H1 (cell line): ENCODE measurements at regions not wholly inside any gene's neighbourhood (a gene's known extent, or its start where the extent isn't known, plus 50 kb on each side); places are given as distances from the start of the nearest gene placed in this dataset.
A peak's percentile ranks its signal among the peaks of the same experiment; 100 is the strongest.

Experiments used
- CTCF ChIA-PET: fragments of 300-600 bp; sonication (Branson Sonifier 250); formaldehyde crosslinking; loops from one replicate; lab custom pipeline; 2021; ENCODE audit not compliant: partially characterized antibody; lab: Charles Lee
- POLR2A ChIA-PET: fragments of 300-600 bp; sonication (Branson Sonifier 250); formaldehyde crosslinking; loops from one replicate; lab custom pipeline; 2021; ENCODE audit warnings: inconsistent platforms; ENCODE audit not compliant: partially characterized antibody; lab: Charles Lee
- DNase-seq, 2 experiments: peaks; one replicate each; pipeline versions ENCODE4 v3.0.0 to v3.0.0-alpha.2; 2010 to 2022; ENCODE audit warnings: low spot score in 2 of 2, low read depth in 1 of 2, mixed read lengths in 1 of 2
- FAIRE-seq: peaks from 2 replicates; lab custom pipeline; 2011; peaks lifted over from hg19 to GRCh38; lab: Jason Lieb, UNC
- H2AFZ ChIP-seq: 2 replicates; pipeline ENCODE4 v1.8.1; 2012; ENCODE audit warnings: low read length, inconsistent platforms
- H2AK5ac ChIP-seq: 2 replicates; pipeline ENCODE4 v1.6.1; 2013; ENCODE audit warnings: low read depth, low read length
- H2BK120ac ChIP-seq: replicated peaks from 2 replicates; pipeline ENCODE3; 2013; ENCODE audit warnings: low read depth, low read length, inconsistent platforms
- H2BK12ac ChIP-seq: 2 replicates; pipeline ENCODE4 v1.6.1; 2013; ENCODE audit warnings: low read depth, low read length
- H2BK15ac ChIP-seq: 2 replicates; pipeline ENCODE4 v1.6.1; 2013; ENCODE audit warnings: low read length
- H2BK20ac ChIP-seq: 2 replicates; pipeline ENCODE4 v1.6.1; 2013; ENCODE audit warnings: low read length
- H2BK5ac ChIP-seq: 2 replicates; pipeline ENCODE4 v1.6.1; 2013; ENCODE audit warnings: low read depth, low read length
- H3K14ac ChIP-seq: 2 replicates; pipeline ENCODE4 v1.6.1; 2013; ENCODE audit warnings: inconsistent platforms; ENCODE audit not compliant: insufficient read length
- H3K18ac ChIP-seq: 2 replicates; pipeline ENCODE4 v1.6.1; 2013; ENCODE audit warnings: low read length; ENCODE audit errors: extremely low read depth
- H3K23ac ChIP-seq: 2 replicates; pipeline ENCODE4 v1.6.1; 2013; ENCODE audit warnings: inconsistent platforms; ENCODE audit not compliant: insufficient read length
- H3K23me2 ChIP-seq: 2 replicates; pipeline ENCODE4 v1.6.1; 2013; ENCODE audit warnings: low read depth, low read length
- H3K27ac ChIP-seq: 2 replicates; pipeline ENCODE4 v1.6.1; 2011; ENCODE audit warnings: low read depth, low read length, inconsistent platforms
- H3K27me3 ChIP-seq, 4 experiments: replicated peaks in 1 of 4; 1 replicate in 1 of 4; 2 replicates in 3 of 4; pipeline versions ENCODE4 v1.6.1 to v1.8.1; 2011 to 2013; ENCODE audit warnings: low read length in 3 of 4, mild to moderate bottlenecking in 3 of 4, inconsistent platforms in 2 of 4, mixed read lengths in 2 of 4, moderate library complexity in 1 of 4; ENCODE audit not compliant: control insufficient read depth in 3 of 4, insufficient read depth in 3 of 4; ENCODE audit errors: extremely low read depth in 1 of 4
- H3K36me3 ChIP-seq, 4 experiments: 2 replicates each; pipeline versions ENCODE4 v1.6.1 to v1.8.1; 2011 to 2013; ENCODE audit warnings: mild to moderate bottlenecking in 4 of 4, low read length in 3 of 4, moderate library complexity in 2 of 4, control low read depth in 1 of 4, inconsistent platforms in 1 of 4; ENCODE audit not compliant: insufficient read depth in 4 of 4, control insufficient read depth in 2 of 4
- H3K4ac ChIP-seq: replicated peaks from 2 replicates; pipeline ENCODE3; 2013; ENCODE audit warnings: low read length, low read depth, mixed read lengths, inconsistent platforms; ENCODE audit not compliant: insufficient read length
- H3K4me1 ChIP-seq, 4 experiments: replicated peaks in 1 of 4; 1 replicate in 1 of 4; 2 replicates in 3 of 4; pipeline versions ENCODE4 v1.6.1 to v1.8.1; 2011 to 2013; ENCODE audit warnings: low read length in 3 of 4, inconsistent platforms in 2 of 4, mixed read lengths in 1 of 4; ENCODE audit not compliant: insufficient read depth in 4 of 4, control insufficient read depth in 3 of 4
- H3K4me2 ChIP-seq, 2 experiments: 2 replicates each; pipeline versions ENCODE4 v1.6.1 to v1.8.1; 2011 to 2013; ENCODE audit warnings: low read depth in 2 of 2, low read length in 2 of 2, control low read depth in 1 of 2, inconsistent platforms in 1 of 2, mild to moderate bottlenecking in 1 of 2; ENCODE audit not compliant: insufficient read depth in 1 of 2
- H3K4me3 ChIP-seq, 4 experiments: fragments of 200-600, 300-600 bp in 1 of 4; sonication (generic), shearing (Covaris generic), sonication (Bioruptor Twin) in 1 of 4; 2 replicates each; pipeline versions ENCODE4 v1.5.1 to v1.8.1; 2011 to 2016; ENCODE audit warnings: low read length in 4 of 4, low read depth in 3 of 4, control low read depth in 2 of 4, inconsistent platforms in 2 of 4, mild to moderate bottlenecking in 2 of 4, mixed read lengths in 1 of 4, moderate library complexity in 1 of 4; ENCODE audit not compliant: insufficient read depth in 2 of 4; ENCODE audit errors: extremely low read depth in 1 of 4
- H3K56ac ChIP-seq: replicated peaks from 2 replicates; pipeline ENCODE3; 2013; ENCODE audit warnings: low read depth, mild to moderate bottlenecking, mixed read lengths, low read length, inconsistent platforms; ENCODE audit not compliant: insufficient read length
- H3K79me1 ChIP-seq: 2 replicates; pipeline ENCODE4 v1.6.1; 2013; ENCODE audit warnings: low read depth, low read length, control low read depth
- H3K79me2 ChIP-seq, 2 experiments: 2 replicates each; pipeline versions ENCODE4 v1.6.1 to v1.8.1; 2012 to 2013; ENCODE audit warnings: low read length in 2 of 2, mild to moderate bottlenecking in 2 of 2, inconsistent platforms in 1 of 2; ENCODE audit not compliant: insufficient read depth in 2 of 2, control insufficient read depth in 1 of 2
- H3K9ac ChIP-seq, 4 experiments: replicated peaks in 1 of 4; 1 replicate in 1 of 4; 2 replicates in 3 of 4; pipeline versions ENCODE4 v1.6.1 to v1.8.1; 2011 to 2013; ENCODE audit warnings: low read depth in 3 of 4, low read length in 3 of 4, control low read depth in 2 of 4, mild to moderate bottlenecking in 2 of 4, moderate library complexity in 2 of 4, inconsistent platforms in 1 of 4; ENCODE audit errors: extremely low read depth in 1 of 4
- H3K9me3 ChIP-seq, 2 experiments: 2 replicates each; pipeline versions ENCODE4 v1.6.1 to v1.8.1; 2012 to 2013; ENCODE audit warnings: mild to moderate bottlenecking in 2 of 2, moderate library complexity in 2 of 2, control low read depth in 1 of 2, inconsistent platforms in 1 of 2, low read depth in 1 of 2, low read length in 1 of 2, mixed read lengths in 1 of 2; ENCODE audit not compliant: insufficient read depth in 2 of 2
- H4K20me1 ChIP-seq, 2 experiments: replicated peaks in 1 of 2; 2 replicates each; pipeline versions ENCODE3 to v1.8.1; 2011 to 2013; ENCODE audit warnings: inconsistent platforms in 2 of 2, low read length in 2 of 2, mild to moderate bottlenecking in 1 of 2; ENCODE audit not compliant: insufficient read depth in 2 of 2, control insufficient read depth in 1 of 2
- H4K5ac ChIP-seq: 2 replicates; pipeline ENCODE4 v1.6.1; 2013; ENCODE audit warnings: low read length, low read depth, mixed read lengths, inconsistent platforms; ENCODE audit not compliant: insufficient read length
- H4K8ac ChIP-seq: 2 replicates; pipeline ENCODE4 v1.8.0; 2013; ENCODE audit warnings: mild to moderate bottlenecking, moderate library complexity, low read length, inconsistent platforms; ENCODE audit not compliant: insufficient read depth; ENCODE audit errors: extremely low read depth
- H4K91ac ChIP-seq: replicated peaks from 2 replicates; pipeline ENCODE3; 2013; ENCODE audit warnings: low read length, mixed read lengths, inconsistent platforms; ENCODE audit not compliant: insufficient read length
- ASH2L ChIP-seq: fragments of 200-600, 300-600 bp; sonication (generic); IDR thresholded peaks from one replicate; pipeline ENCODE4 v1.7.1; 2017; ENCODE audit warnings: low read length
- CBX5 ChIP-seq: fragments of 300-800, 300-1000 bp; sonication (generic); IDR thresholded peaks from 2 replicates; pipeline ENCODE4 v1.7.1; 2016; ENCODE audit warnings: antibody characterized with exemption, low read length, low read depth
- CBX8 ChIP-seq: fragments of 300-800, 300-1000 bp; sonication (generic); IDR thresholded peaks from 2 replicates; pipeline ENCODE4 v1.7.1; 2016; ENCODE audit warnings: low read depth, low read length, borderline replicate concordance
- CHD1 ChIP-seq: IDR thresholded peaks from 2 replicates; pipeline ENCODE4 v1.6.1; 2012; ENCODE audit warnings: low read depth, low read length, improper control_type of control experiment
- CHD2 ChIP-seq: IDR thresholded peaks from 2 replicates; pipeline ENCODE4 v1.6.1; 2012; ENCODE audit warnings: low read length, improper control_type of control experiment
- FOSL1 ChIP-seq: IDR thresholded peaks from 2 replicates; pipeline ENCODE4 v1.6.1; 2011; ENCODE audit warnings: mild to moderate bottlenecking, low read depth, low read length, moderate library complexity; ENCODE audit not compliant: insufficient read depth
- KDM1A ChIP-seq: fragments of 200-600, 300-600 bp; sonication (generic); IDR thresholded peaks from 2 replicates; pipeline ENCODE4 v1.7.1; 2016; ENCODE audit warnings: mild to moderate bottlenecking, low read length, borderline replicate concordance
- KDM4A ChIP-seq: IDR thresholded peaks from one replicate; pipeline ENCODE4 v1.7.1; 2012; ENCODE audit warnings: low read depth, mild to moderate bottlenecking, moderate library complexity, low read length, inconsistent platforms; ENCODE audit not compliant: severe bottlenecking
- MAFK ChIP-seq: IDR thresholded peaks from 2 replicates; pipeline ENCODE4 v1.6.1; 2012; ENCODE audit warnings: low read depth, mild to moderate bottlenecking, improper control_type of control experiment, low read length
- MAX ChIP-seq: IDR thresholded peaks from 2 replicates; pipeline ENCODE4 v1.6.1; 2012; ENCODE audit warnings: inconsistent platforms
- NRF1 ChIP-seq: IDR thresholded peaks from 2 replicates; pipeline ENCODE4 v1.6.1; 2011; ENCODE audit warnings: mild to moderate bottlenecking, low read depth, low read length, improper control_type of control experiment
- POLR2A ChIP-seq, 2 experiments: IDR thresholded peaks; 1 replicate in 1 of 2; 2 replicates in 1 of 2; pipeline ENCODE4 v1.6.1; 2011; ENCODE audit warnings: low read depth in 2 of 2, low read length in 2 of 2, mild to moderate bottlenecking in 2 of 2; ENCODE audit errors: control extremely low read depth in 1 of 2
- POLR2AphosphoS5 ChIP-seq: IDR thresholded peaks from 2 replicates; pipeline ENCODE4 v1.6.1; 2011; ENCODE audit warnings: low read depth, low read length
- RXRA ChIP-seq: IDR thresholded peaks from 2 replicates; pipeline ENCODE4 v1.6.1; 2011; ENCODE audit warnings: low read depth, mild to moderate bottlenecking, low read length, moderate library complexity; ENCODE audit not compliant: insufficient read depth
- SIN3A ChIP-seq, 2 experiments: IDR thresholded peaks in 1 of 2; conservative IDR thresholded peaks in 1 of 2; 2 replicates each; pipeline ENCODE4 v1.6.1; 2011 to 2012; ENCODE audit warnings: low read length in 2 of 2, improper control_type of control experiment in 1 of 2, low read depth in 1 of 2, mild to moderate bottlenecking in 1 of 2
- TBP ChIP-seq: IDR thresholded peaks from 2 replicates; pipeline ENCODE4 v1.6.1; 2011; ENCODE audit warnings: low read depth, low read length, improper control_type of control experiment
- WGBS, 2 experiments: shearing (Covaris generic) in 1 of 2; methylation state at CpG; one replicate each; pipeline versions ENCODE4 v1.1.6 to v1.1.7; 2013 to 2015; ENCODE audit warnings: low lambda C conversion rate in 2 of 2, mixed read lengths in 2 of 2, inconsistent platforms in 1 of 2, low coverage in 1 of 2, missing lambda C conversion rate in 1 of 2; ENCODE audit not compliant: insufficient replicate concordance in 2 of 2, insufficient coverage in 1 of 2, insufficient read length in 1 of 2; ENCODE audit errors: extremely low coverage in 1 of 2, missing lambda C conversion rate in 1 of 2; 5-methylcytosine and 5-hydroxymethylcytosine counted together

GRCh38 chr13:111627596-111627995, 307.2 kb downstream of the TEX29 start:
- WGBS, 2 experiments = 88% methylated on average over 13 of the region's 13 CpGs; no CpG with 5 or more reads in 1 of the 2 experiments
- Histone ChIP-seq H3K4ac (no peak overlapping the region), H3K4me1 (peaks cover 0 to 4% (median under 1%) of the 10 kb centered on the region in 4 experiments; a peak in 1 of 7 replicates)
- TF ChIP-seq POLR2AphosphoS5 (no peak), RXRA (no peak), TBP (no peak), CHD1 (no peak), CBX5 (no peak), MAX (no peak), CHD2 (no peak), KDM1A (no peak), FOSL1 (no peak), ASH2L (no peak), SIN3A (conservative IDR thresholded peaks at IDR 0.05 in 1 of 2, IDR thresholded peaks at IDR 0.05 in 1 of 2; ENCODE audit: low read depth in 1 of 2, low read length in 2 of 2) (no peak), CBX8 (no peak), MAFK (no peak), POLR2A (IDR thresholded peaks at IDR 0.05; ENCODE audit: control extremely low read depth in 1 of 2, low read depth in 2 of 2, low read length in 2 of 2) (no peak), KDM4A (no peak), NRF1 (no peak)

More at GRCh38 chr13:111627596-111627995, 307.2 kb downstream of the TEX29 start:
- H3K23ac ChIP-seq = no peak overlapping the region
- H3K79me1 ChIP-seq = no peaks in the 10 kb centered on the region
- no peak overlapping the region for H3K4me2 ChIP-seq
- H2BK120ac ChIP-seq = no peak overlapping the region
- ChIA-PET CTCF (interaction anchor here (0.9 to 2.5 kb wide), 3 partner anchors 24 to 146 kb away, joined by 3 to 8 read pairs (median 6); no protein-coding TSS in a partner anchor), POLR2A (interaction anchor here (0.6 kb wide), 1 partner anchor 693 kb away, joined by 4 read pairs; no protein-coding TSS in a partner anchor)
- DNase-seq (peak in 1 of 2 experiments; percentile 29), FAIRE-seq (no peak)
- no peaks in the 10 kb centered on the region for H3K36me3 ChIP-seq
- no peak overlapping the region for H3K18ac ChIP-seq
- no peak overlapping the region for H2AK5ac ChIP-seq
- no peaks in the 10 kb centered on the region for H3K23me2 ChIP-seq
- no peak overlapping the region for H3K4me3 ChIP-seq
- no peak overlapping the region for H4K5ac ChIP-seq
- no peak overlapping the region for H3K9ac ChIP-seq
- no peaks in the 10 kb centered on the region; a peak in 1 of 7 replicates for H3K27me3 ChIP-seq
- no peaks in the 10 kb centered on the region for H3K9me3 ChIP-seq
- H3K56ac ChIP-seq = no peak overlapping the region
- no peak overlapping the region for H4K91ac ChIP-seq
- H3K27ac ChIP-seq = no peak overlapping the region
- H4K8ac ChIP-seq = no peak overlapping the region
- H4K20me1 ChIP-seq = no peaks in the 10 kb centered on the region
- H2BK12ac ChIP-seq = no peak overlapping the region
- no peaks in the 10 kb centered on the region for H3K79me2 ChIP-seq
- H2BK5ac ChIP-seq = no peak overlapping the region
- no peak overlapping the region for H3K14ac ChIP-seq
- no peak overlapping the region for H2AFZ ChIP-seq
- no peak overlapping the region for H2BK20ac ChIP-seq
- no peak overlapping the region for H2BK15ac ChIP-seq
